NCI-H2227 treated with DMSO at 0.1 percent for 48 hours (cell line): ENCODE measurements at regions not wholly inside any gene's neighbourhood (a gene's known extent, or its start where the extent isn't known, plus 50 kb on each side); places are given as distances from the start of the nearest gene placed in this dataset.
"Not testable (repeated sequence)": the region's sequence is repeated elsewhere in the genome, so short reads cannot be mapped to it uniquely, and the experiment has no call there.

ENCODE experiments used
- DNase-seq: peaks from one replicate; lab custom pipeline; 2025; lab: John Stamatoyannopoulos, UW

DNA sequence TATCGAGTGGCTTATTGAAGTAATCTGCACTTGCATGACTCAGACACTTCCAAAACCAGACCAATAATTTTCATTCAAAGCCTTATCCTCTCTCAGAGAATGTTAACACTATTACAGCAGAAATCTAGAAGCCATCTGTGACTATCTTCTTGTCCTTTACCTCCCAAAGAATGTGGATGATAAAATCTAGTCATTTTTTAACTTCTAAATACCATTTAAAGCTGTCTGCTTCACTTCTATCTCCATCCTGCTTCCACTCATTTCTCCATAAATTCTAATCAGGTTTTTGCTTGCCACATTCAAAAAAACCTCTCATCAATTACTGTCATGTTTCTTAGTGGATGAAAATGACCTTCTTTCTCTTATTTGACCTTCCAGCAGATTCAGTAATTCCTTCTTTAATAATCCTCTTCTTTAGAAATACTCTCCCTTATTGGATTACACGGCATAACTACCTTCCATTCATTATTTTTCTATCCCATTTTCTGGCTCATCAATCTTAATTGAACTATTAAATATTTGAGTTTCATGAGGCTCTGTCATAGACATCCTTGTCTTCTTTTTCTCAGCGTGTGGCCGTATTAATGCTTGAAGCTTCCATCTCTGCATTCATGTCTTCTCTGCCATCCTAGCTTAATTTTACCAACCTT, 1999.4 kb downstream of the MRPL39 start:
- DNase-seq, result no peak

DNA sequence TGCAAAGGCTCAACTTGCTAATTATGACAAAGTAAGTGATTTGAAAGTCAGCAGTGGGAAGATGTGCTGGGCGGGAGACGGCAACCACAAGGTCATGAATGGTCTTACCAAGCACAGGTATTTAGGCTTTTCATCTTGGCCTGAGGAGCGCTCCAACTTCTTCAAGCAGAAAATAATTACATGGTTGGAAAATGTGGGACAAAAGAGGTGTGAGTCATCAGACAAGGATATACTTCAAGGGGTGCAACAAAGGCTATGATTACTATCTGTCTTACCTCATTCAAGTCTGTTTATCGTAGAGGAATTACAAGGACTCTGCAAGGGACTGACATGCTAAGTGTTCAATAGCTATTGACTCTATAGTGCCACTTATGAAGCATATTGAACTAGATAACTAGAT, 2005.7 kb downstream of the MRPL39 start:
- DNase-seq, result peak; percentile 4

DNA sequence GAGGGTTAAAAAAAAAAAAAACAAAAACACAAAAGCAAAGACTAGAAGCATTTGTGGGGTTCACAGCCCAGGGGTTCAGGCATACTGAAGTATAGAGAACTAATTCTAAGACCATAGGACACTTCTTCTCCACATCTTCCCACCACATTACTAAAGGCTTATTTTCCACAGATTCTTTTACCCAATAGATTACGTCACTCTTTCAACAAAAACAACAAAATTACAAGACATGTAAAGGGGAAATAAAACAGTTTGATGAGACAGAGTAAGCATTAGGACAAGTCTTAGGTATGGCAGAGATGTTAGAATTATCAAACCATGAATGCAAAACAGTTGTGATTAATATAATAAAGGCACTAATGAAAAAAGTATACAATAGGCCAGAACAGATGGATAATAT, 2013.7 kb downstream of the MRPL39 start:
- DNase-seq, result no peak

DNA sequence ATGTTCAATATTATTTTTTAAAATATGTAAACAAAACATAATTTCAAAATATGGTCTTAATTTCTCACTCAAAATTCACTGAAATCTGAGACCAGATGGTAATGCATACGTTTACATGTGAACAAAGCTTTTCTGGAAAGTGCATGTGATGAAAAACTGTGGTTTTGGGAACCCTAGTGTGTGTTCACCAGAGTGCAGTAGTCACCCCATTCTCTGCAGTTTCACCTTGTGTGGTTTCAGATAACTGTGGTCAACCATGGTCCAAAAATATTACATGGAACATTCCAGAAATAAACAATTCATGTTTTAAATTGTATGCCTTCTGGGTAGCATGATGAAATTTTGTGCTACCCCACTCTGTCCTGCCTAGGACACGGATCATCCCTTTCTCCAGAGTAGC, 2021.9 kb downstream of the MRPL39 start:
- DNase-seq, result no peak

DNA sequence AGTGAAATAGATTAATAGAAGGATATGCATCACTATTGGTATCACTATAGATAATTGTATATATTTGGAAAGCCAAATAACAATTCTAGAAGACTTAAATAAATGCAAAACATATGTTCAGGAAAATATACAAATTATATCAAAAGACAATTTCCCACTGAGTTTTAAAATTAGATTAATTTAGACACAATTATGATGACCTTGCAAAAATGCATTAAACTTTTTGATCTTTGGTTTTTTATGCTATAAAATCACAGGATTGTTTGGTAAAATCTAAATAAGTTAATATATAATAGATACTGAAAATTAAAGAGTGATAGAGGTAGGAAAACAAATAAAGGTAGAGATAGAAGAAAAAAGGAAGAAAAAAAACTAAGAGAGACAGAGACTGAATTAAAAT, 2027.7 kb downstream of the MRPL39 start:
- no peak for DNase-seq

DNA sequence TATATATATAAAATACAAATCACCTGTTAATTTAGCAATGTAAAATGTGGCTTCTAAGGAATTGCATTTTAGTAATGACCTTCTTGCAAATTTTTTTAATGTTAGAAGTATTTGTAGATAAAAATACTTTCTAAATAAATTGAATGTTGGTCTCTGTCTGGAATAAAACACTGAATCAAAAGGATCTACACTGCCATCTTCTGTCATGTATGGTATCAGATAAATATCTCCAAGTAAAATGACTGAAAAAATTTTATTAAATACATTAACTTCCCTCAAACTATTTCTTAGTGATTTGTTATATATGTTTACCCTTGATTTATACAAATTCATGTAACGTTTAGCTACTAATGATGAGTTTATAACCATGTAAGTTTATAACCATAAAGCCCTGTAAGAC, 2029.3 kb downstream of the MRPL39 start:
- DNase-seq, result no peak

DNA sequence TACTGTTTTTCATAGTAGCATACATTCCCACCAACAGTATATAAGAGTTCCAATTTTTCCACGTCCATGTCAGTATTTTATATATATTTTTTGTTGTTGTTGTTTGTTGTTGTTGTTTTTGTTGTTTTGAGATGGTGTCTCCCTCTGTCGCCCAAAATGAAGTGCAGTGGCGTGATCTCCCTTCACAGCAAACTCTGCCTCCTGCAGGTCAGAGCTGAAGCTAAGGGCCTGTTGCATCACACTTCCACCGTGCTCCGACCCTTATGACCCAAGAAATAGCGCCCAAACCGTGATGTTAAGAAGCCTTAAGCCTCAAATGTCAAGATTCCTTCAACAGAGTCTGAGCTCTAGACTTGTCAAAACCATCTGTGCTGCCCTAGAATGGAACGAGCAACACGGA, 2032.3 kb downstream of the MRPL39 start:
- no peak for DNase-seq

DNA sequence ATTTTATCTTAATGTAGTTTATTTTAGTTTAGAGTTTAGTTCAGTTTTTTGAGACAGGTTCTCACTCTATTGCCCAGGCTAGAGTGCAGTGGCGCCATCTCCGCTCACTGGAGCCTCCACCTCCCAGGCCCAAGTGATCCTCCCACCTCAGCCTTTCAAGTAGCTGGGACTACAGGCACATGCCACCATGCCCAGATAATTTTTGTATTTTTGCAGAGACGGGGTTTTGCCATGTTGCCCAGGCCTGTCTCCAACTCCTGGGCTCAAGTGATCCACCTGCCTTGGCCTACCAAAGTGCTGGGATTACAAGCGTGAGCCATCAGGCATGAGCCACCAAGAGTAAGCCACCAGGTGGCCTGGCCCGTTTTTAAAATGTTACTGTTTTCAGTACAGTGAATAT, 2058.4 kb downstream of the MRPL39 start:
- DNase-seq, result not testable (repeated sequence)

DNA sequence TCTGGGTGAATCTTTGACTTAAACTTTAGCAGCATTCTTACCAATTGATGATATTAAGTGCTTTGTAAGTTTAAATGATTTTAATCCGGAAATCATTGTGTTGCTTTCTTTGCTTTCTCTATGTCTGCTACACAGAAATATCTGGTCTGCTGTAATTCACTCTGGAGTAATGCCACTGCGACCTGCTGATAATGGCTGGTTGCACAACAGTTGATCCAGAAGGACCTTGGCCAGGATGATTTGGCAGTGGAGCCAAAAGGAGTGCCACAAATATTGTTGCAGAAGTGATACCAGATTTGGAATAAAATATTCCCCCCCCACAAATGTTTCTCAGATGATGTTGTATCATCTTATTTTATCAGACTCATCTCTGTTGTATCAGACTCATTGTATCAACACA, 2063.9 kb downstream of the MRPL39 start:
- no peak for DNase-seq

DNA sequence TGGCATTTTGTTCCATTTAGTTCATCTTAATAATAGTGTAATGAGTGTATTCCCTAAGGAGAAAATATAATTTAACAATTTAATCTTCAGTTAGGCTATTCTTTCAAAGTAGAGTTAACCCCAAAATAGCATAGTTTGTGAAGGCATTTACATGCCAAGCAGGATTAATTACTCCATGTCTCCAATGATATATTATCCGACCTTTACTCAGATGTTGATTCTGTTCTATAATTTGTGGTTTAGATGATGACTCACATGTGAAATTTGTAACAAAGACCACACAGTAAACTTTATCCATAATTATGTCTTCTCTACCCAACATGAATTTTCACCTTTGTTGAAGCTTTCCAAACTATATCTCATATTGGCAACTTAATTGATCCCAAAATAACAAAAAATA, 2065.2 kb downstream of the MRPL39 start:
- DNase-seq, result no peak

DNA sequence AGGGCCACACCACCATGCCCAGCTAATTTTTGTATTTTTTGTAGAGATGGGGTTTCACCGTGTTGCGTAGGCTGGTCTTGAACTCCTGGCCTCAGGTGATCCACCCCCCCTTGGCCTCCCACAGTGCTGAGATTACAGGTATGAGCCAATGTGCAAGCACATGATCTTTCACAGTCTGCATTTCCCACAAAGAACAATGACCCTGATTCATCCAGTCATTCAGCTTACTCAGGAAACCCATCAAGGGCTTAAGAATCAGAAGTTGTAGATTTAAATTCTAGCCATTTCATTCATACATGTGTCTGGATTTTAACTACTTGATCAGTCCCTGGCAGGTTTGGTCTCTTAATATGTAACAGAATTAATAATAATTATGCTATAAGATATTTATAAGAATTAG, 2065.7 kb downstream of the MRPL39 start:
- no peak for DNase-seq

DNA sequence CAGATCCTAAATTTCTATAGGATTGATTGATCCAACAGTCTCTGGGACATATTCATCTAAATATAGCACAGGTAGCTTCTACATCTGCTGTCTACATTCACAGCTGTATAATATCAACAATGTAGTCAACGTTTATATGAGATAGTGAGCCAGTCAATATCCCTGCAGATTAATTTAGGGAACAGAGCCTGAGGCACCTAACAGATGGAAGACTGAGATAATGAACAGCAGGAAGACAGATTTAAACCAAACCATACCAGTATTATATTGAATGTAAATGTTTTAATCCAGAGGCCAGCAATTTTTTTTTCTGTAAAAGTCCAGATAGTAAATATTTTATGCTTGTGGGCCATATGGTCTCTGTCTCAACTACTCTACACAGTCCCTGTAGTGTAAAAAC, 2072.4 kb downstream of the MRPL39 start:
- no peak for DNase-seq

DNA sequence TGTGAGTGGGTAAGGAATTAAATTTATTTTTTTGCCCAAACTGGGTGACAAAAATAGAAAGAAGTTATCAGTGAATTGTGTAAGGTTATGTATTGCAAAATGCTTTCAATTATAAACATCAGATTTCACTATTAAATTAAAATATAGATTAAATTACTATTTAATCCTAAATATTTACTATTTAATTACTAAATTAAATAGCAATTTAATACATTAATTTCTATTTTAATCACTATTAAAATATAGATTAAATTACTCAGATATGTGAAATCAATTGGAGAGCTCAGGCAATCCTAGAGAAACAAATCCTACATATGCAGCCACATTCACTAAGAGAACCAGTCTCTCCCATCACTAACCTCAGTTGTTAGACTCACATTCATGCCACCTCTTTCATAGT, 2075.8 kb downstream of the MRPL39 start:
- no peak for DNase-seq

DNA sequence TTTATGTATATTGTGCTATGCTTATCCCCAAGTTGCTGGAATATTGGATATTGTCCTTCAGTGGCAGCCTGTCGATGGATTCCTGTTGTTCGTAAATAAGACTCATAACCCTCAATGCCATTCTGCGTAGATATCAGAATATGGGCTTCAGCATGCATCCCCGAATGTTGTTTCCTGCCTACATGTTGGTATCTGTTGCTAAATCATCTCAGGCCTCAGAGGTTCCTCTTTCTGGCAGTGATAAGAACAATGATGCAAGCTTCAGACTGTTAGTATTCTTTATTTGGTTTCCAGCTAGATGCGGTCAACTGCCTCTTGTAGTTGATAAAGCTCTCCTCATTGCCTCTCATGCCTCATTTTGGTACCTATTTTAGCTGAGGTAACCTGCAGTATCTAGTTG, 2082.6 kb downstream of the MRPL39 start:
- DNase-seq, result no peak

DNA sequence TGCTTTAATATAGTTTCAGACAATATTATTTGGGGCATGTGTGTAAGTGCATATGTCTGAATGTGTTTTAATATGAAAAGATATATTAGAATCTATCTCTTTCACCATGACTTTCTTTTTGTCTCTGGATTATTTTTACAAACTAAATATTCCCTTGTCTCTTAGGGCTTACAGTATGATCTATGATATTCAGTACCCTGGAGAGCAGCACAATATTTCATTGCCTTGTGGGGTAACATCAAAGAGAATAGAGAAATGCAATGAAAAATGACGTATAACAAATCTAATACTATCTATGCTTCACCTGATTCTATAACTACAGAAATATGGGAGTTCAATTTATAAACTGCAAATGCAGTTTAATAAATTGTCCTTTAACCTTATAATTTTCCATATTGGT, 2084.5 kb downstream of the MRPL39 start:
- no peak for DNase-seq

DNA sequence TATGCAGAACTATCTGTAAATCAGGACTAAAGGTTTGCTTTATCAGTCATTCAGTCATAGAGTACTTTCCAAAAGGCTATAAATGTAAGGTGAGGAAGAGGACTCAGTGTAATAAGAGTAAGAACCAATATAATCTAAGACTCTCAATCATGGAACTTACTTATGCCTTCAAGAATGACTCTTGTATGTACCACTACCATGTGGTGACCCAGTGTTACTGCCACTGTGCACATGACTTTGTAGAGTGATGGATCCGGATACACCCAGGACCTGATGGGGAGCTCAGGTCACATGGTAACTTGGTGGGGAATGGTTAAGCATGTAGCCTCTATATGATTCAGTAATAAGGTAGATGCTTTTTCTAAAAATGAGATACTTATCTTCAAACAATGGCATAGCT, 2099.8 kb downstream of the MRPL39 start:
- no peak for DNase-seq

DNA sequence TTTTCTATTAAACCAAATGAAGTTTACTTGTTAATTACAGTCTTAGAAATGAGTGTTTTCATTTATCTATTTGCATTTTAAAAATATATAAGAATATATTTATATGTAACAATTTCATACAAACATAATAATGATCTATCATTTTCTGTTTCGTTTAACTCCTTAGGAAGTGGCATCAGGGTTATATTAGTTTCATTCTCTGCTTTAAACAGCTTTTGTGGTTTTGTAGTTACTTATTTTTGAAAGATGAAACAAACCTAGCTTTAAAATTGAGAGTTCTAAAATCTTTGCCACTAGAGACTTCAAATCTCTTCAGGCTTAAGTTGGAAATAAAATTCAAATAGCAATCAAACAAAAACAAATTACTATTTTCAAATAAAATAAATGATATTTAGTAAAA, 2110.6 kb downstream of the MRPL39 start:
- no peak for DNase-seq

DNA sequence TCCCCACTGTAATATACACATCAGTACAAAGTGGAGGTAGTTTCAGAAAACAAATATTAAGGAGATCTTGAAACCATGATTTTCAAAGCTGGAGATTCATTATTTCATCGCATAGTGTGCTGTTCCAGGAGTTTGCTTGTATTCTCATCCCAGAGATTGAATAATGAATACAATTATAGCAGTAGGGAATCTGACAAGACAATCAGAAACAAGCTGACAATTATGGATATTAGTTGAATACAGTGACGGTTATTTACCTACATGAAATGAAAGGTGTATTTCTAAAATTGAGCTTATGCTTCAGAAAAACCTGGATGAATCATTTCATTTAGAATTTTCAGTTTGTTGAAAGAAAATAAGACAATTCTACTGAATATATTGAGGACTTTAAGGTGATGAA, 2119.0 kb downstream of the MRPL39 start:
- DNase-seq, result no peak

DNA sequence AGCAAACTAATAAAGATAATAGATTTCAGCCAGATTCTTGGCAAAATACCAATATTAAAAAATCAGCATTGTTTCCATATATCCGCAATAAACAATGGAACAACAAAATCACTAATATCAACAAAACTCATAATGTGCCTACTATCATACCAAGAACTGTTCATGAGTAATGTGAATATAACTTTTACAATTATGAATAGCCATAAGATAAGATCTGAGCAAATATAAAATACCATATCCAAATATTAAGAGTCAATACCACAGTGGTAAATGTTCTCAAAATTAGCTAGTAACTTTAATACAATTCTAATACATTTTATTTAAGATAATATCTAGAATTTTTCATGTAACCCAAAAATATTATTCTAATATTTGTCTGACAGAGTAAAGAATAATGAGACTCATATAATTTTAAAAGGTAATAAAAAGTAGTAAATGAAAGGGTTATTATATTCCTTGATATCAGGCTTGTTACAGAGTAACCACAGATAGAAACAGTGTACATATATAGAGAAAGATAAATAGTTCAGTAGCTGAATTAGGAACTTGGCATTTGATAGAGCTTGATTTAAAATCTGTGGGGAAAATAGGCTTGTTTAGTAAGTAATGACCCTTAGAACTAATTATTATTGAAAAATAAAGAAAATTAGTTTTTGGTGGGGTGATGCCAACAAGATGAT, 2126.6 kb downstream of the MRPL39 start:
- no peak for DNase-seq

DNA sequence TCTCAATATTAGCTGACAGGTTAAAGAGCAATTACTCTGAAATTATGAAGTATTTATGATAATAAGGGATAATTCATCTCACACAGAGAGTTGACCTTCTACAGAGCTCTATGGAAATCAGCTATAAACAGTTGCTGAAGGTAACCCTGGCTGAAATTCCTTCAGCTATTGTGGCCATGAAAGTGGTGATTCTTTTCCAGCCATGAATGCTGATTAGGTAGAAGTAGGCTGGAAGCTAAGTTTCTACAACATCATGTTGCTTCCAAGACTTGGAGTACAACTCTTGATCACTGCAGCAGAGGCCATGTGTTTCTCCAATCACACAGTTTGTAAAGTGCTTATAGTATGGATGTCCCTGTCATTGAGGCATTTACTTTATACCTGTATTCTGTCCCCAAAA, 2128.9 kb downstream of the MRPL39 start:
- no peak for DNase-seq

DNA sequence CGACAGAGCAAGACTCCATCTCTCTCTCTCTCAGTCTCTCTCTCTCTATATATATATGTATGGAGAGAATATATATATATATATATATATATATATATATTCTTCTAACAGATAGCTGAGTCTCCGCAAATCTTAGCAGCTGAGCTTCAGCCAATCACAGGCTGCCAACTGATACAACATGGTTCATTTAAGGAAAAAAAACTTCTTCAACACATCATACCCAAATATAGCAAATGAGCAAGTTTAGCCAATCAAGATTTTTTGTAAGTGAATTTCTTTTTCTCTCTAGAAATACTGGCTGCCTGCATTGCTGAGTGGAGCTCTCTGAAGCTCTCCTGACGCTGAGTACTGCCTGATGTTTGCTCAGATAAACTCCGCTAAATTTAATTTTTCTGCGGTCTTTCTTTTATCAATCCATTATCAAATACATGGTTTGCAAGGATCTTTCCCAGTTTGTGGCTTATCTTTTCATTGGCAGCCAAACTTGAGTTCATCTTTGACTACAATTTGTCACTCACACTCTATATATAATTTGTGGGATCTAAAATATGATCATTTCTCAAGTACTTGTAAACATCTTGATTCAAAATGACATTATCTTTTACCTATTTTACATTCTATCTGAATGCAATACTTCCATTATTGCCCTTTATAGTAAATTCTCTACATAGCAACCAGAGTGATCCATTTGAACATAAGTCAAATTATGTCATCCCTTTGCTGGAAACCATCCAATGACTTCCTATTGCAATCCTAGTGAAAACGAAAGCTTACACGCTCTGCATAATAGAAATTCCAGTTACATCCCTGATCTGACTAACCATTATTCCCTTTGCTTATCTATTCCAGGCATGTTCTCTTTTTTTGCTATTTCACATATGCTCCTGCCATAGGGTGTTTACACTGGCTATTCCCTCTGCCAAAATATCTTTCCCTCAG, 2131.7 kb downstream of the MRPL39 start:
- DNase-seq, result no peak

DNA sequence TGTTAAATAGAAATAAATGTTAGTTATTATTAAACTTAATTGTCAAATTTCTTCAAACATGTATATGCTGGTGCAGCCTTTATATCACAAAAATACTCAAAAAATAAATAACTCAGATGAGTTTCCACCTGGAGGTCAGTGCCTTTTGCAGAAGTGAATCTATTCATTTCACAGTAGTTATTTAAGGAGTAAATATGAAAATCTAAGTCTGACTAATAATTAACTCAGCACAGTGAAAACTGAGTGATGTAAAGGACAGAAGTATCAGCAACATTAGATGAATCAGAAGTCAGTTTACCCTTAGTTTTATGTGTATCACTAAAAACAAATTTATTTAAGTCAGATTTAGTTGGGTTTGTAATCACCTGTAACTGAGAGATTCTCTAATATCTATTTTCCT, 2135.4 kb downstream of the MRPL39 start:
- no peak for DNase-seq

DNA sequence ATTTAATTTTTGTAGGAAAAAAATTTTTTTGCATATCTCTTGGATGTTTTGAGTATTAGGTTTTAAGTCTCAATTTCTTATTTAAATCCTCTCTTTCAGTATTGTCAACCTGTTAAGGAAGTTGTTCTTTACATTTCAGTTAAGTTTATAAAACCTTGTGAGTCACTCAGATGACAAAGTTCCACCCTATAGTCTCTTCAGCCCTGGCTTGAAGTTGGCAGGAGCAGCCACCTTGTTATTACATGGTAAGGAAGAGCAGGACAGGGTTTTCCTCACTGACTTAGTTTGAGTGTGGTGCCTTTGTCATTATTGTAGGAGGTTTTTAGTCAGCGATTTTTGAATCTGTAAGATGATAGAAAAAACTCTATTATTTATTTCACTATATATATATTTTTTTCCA, 2143.9 kb downstream of the MRPL39 start:
- no peak for DNase-seq
